Daoy (cell line): ENCODE measurements at regions not wholly inside any gene's neighbourhood (a gene's known extent, or its start where the extent isn't known, plus 50 kb on each side); places are given as distances from the start of the nearest gene placed in this dataset.
A peak's percentile ranks its signal among the peaks of the same experiment; 100 is the strongest.

Experiments
- DNase-seq: peaks from one replicate; pipeline ENCODE4 v3.0.0-alpha.2; 2015; ENCODE audit warnings: low read depth

GRCh38 chr12:84741031-84741430, 171.6 kb downstream of the SLC6A15 start:
- DNase-seq = no peak

- no peak for DNase-seq
Measured at GRCh38 chr12:84740602-84741001, 172.0 kb downstream of the SLC6A15 start.

DNA sequence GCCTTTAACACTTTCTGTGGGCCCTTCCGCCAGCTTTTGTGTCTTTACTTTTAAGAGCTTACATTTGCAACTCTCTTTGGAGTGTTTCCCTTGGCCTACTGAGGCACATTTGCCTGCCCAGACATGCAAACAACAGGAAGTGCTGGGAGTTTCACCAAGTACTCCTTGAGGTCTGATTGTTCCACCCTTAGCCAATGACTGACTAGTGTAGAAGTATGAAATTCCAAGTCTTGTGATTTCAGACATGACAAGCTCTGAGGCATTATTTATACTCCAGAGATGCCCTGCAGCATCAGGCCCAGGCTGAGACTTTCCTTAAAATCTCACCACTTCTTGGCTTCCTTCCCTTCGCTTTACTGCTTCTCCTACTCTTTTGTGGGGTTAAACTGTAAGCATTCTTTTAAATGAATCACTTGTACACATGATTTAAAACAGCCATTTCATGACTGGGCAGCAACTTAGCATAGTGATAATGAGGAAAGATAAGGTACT, 174.1 kb downstream of the SLC6A15 start:
- peak; percentile 42 for DNase-seq

GRCh38 chr12:84732828-84733340, 179.7 kb downstream of the SLC6A15 start:
- DNase-seq = no peak

- DNase-seq = no peak
Measured at GRCh38 chr12:84730561-84731162, 181.9 kb downstream of the SLC6A15 start.

DNA sequence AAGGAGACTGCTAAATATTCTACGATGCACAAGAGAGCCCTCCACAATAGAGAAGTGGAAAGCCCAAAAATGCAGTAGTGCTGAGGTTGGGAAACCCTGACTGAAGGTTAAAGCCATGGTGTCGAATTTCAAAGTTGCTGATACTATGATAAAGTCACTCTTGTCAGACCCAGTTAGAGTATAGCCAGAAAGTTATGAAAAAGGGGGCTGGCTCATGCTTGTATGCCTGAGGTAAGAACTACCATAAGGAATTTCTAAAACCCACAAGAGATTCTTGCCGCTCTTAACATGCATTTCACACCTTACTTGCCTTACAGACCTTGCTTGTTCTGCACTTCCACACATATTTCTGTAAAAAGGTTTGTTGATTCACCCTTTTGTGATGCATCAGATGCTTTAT, 184.6 kb downstream of the SLC6A15 start:
- DNase-seq = peak; percentile 1

DNA sequence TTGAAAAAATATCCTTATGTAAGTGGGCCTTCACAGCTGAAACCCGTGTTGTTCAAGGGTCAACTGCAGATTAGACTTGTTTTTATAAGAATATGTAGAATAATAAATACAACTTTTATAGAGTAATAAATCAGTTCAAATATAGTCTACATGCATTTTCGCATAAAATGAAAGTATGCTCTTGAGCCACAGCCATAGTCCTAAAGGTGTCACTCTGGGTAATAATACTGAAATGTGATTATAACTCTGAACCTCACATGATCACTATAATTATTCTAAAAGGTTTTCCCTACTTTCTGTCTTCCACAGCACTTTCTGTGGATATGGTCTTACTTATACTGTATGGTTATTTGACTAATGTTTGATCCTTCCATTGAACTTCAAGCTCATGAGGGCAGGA, 185.8 kb downstream of the SLC6A15 start:
- DNase-seq = no peak

DNA sequence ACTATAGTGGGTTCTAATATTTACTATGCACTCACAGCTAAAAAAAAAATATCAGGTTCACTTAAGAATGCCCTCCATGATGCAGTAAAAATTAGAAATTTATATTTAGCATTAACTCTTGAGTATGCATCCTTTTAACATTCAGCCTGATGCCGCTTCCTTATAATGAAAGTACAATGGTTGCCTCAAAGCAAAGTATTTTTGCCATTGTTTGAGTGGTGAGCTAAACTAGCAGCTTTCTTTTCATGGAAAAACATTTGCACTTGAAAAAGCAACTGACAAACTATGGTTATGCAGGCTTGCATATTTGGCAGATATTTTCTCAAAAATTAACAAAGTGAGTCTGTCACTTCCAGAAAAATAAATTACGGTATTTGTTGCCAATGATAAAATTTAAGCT, 188.6 kb downstream of the SLC6A15 start:
- DNase-seq = no peak

DNA sequence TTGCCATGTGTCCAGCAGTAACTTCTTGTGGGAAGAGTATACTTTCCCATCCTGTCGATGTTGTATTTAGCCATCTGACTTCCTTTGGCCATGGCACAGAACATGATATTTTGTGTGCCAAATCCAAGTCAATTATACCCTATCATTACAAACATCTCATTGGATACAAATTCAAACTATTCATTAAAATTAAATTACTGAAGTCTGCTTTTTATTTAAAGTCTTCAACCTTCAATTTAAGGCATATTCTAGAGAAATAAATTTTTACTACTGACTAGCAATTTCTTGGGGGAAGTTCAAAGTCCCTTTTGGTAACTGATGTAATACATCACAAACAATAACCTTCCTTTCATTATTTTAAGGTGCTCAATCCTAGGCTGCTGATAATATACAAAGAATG, 192.6 kb downstream of the SLC6A15 start:
- no peak for DNase-seq

DNA sequence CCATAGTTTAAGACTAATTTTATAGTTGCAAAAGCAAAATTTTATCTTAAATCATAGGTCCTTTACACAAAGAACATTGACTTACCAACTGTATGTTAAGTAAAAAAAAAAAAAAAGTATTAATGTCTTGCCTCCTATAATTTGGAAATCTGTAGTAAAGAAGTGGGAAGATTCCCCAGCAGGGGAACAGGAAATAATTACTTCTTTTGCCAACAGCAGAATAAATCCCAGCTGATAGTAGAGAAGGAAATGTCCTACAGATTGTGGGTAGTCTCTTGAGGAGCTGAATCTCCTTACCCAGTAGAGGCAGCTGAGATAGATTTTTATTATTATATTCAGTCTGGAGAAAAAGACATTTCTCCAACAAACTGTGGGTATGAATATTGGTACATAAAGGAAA, 193.7 kb downstream of the SLC6A15 start:
- DNase-seq = no peak

GRCh38 chr12:84712747-84713146, 199.9 kb downstream of the SLC6A15 start:
- no peak for DNase-seq

DNA sequence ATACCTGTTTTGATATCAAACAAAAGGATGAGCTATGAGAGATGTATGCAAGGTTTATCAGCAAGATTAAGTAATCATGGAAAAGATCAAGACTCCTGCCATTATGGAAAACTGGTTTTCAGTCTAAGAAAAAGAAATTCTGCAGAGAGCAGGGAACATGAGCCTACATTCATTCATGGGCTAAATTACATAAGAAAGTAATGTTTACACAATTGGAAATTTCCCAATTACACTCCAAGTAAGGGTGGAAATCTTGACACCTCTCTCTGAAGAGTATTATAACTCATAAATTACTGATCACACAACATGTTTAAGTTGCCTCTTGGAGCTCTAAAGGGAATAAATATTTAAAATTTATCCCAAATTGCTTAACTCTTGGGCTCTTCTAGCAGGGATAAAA, 206.2 kb downstream of the SLC6A15 start:
- DNase-seq = no peak

GRCh38 chr12:84704856-84705255, 207.7 kb downstream of the SLC6A15 start:
- no peak for DNase-seq

DNA sequence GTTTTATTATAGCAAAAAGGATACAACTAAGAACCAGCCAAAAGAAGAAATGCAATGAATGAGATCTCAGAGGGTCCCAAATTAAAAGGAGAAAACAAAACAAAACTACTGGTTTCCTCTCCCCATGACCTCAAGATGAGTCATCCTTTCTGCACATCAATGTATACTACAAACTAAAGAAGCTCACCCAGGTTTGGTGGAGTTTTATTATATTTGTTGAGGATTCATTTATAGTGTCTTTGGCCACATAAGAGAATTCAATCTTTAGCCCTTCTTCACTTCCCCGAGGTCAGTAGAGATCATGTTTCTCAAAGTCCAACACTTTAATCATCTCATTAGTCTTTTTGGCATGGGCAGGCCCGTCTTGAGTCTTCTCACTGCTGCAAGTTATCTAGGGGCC, 210.6 kb downstream of the SLC6A15 start:
- DNase-seq = no peak

GRCh38 chr12:84701041-84701440, 211.6 kb downstream of the SLC6A15 start:
- no peak for DNase-seq

DNA sequence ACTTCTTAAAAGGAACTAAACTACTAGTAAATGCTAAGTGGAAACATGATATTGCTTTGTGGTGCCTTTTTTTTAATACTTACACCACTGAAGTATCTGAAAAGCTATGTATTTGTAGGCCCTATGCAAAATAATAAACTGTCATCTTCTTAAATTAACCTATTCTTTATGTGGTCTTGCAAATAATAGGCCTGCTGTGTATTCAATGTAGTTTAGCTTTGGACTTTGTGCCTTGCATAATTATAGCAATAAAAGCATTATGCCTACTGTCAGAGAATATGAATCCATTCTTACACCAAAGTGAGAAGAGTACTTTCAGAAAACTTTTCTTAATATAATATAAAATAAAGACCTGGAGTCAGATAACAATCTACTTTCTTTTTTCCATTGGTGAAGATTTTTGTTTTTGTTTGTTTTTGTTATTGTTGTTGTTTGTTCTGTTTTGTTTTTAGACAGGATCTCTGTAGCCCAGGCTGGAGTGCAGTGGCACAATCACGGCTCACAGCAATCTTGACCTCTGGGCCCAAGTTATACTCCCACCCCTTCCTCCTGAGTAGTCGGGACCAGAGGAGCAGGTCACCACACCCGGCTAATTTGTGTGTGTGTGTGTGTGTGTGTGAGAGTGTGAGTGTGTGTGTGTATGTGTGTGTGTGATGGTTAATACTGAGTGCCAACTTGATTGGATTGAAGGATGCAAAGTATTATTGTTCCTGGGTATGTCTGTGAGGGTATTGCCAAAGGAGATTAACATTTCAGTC, 213.8 kb downstream of the SLC6A15 start:
- no peak for DNase-seq

DNA sequence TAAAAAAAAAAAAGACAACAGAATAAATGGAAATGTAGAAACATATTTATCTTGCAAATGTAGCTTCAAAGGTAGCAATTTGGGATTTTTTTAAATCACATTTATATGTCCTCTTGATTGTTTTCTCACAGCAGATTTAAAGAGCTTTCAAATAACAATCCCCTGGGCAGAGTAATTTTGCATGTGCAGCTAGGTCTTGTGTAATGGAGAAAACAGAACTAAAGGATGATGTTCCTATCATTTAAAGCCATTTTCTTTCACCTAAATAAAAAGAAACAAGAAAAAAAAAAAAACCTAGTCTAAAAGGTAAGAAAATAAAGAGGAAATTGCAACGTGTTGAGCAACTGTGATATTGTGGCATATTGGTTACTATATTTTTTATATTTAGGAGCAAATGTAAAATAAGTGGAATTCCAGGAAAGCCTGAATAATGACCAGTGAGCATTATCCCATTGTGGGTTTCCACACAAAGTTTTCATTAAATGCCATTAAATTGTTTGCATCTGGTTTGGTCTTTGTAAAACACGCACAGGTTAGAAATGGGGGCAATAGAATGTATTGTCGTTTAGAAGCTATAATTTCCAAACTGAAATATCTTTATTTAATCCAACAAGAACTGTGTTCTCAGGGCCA, 215.6 kb downstream of the SLC6A15 start:
- DNase-seq = no peak

DNA sequence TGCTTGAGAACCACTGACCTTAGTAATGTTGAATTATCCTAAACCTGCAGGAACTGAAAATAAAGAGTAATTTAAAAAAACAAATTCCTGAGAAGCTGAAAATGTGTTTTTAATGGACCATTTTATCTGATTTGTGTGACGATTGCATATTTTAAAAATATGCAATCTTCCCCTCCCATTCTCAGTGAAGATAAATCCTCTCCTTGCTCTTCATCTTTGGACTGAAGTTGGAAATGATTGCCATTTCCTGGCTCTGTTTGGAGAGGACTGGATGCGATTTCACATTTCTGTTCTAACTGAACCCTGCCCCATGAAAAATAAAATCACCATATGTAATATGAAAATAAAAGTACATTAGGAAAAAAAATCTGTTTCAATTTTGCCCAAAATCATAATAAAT, 216.3 kb downstream of the SLC6A15 start:
- DNase-seq = no peak

DNA sequence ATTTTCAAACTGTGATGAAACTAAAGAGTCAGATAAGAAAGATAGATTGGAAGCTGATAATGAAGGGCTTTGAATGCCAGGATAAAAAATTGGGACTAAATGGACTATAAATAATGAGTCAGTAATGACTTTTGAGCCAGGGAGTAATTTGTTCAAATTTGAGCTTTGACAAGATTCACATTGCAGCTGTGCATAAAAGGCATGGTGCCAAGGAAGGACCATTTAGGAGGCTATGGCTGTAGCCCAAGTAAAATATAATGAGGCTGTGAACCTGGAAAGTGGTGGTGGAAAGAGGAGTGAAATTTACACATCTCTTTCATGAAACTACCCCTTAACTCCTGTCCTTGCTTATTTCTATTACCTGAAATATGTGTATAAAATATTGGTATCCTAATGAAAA, 218.5 kb downstream of the SLC6A15 start:
- no peak for DNase-seq

GRCh38 chr12:84692071-84692470, 220.5 kb downstream of the SLC6A15 start:
- no peak for DNase-seq

GRCh38 chr12:84691266-84691665, 221.3 kb downstream of the SLC6A15 start:
- no peak for DNase-seq

DNA sequence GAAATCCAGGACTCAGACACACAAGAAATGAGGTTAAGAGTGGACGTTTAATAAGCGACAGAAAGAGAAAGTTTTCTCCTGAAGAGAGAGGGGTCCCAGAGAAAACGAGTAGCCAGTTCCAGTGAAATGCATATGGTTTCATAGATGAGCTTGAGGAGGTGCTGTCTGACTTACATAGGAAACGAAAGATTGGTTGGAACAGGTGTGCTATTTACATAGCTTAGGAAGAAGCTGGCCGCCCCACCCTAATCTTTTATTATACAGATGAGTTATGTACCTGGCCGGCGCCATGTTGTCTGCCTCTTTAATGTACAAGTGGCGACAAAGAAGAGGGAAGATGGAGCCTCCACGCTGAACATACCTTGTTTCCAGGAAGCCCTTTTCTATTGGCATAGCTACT, 223.0 kb downstream of the SLC6A15 start:
- DNase-seq = no peak

GRCh38 chr12:84685379-84685778, 227.2 kb downstream of the SLC6A15 start:
- no peak for DNase-seq
